HuH-7 (cell line): ENCODE measurements at regions not wholly inside any gene's neighbourhood (a gene's known extent, or its start where the extent isn't known, plus 50 kb on each side); places are given as distances from the start of the nearest gene placed in this dataset.

ENCODE experiments used
- DNase-seq: peaks from one replicate; pipeline ENCODE4 v3.0.0; 2011; ENCODE audit warnings: low spot score

DNA sequence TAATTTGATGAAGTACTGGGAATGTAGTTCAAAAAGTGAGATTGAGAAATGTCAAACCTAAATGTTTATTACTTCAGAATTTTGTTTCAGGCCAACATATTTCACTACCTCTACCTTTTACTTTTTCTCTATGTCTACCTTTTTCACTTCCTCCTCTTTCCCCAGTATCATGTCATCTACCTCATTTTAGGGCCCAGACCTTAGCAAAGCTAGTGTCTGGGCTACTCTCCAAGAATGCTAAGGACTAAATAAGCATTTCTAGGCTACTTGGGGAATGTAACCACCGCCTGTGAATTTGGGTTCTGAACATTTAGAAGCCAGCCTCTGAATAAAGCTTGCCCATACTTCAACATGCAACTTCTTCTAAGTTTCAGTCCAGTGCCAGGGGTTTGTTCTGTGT lies 330.4 kb downstream of the SLC4A3 start:
- DNase-seq, result no peak

DNA sequence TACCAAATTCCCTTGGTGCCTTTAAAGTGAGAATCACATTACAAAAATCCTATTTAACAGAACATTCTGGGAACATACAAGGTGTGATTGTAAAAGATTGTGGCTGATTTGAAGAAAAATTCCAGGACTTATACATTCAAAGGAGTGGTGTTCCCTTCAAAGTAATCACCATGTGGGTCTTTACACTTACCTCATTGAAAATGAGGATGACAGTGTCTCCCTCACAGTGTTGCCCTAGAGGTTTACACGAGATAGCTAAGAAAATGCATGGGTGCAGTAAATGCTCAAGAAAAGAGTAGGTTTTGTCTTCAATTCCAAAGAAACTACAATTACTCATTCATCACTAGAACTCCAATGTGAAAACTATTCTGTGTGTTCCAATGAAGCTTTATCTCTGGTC lies 331.5 kb downstream of the SLC4A3 start:
- DNase-seq, result no peak

DNA sequence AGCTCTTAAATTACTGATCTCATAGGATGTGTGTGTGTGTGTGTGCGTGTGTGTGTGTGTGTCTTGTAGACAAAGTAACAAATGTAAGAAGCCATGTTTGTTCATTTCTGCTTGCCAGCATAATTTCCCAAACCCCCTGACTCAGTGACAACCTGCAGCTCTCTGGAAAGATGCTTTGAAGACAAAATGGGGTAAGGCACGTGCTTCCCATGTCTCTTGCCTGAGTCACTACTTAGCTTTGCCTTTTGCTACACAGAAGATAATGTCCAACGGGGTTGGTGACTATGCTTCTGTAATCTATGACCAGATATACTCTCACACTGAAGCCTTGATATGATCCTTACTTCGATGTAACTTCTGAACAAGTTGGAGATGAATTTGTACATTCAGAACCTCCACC lies 332.0 kb downstream of the SLC4A3 start:
- DNase-seq, result no peak

DNA sequence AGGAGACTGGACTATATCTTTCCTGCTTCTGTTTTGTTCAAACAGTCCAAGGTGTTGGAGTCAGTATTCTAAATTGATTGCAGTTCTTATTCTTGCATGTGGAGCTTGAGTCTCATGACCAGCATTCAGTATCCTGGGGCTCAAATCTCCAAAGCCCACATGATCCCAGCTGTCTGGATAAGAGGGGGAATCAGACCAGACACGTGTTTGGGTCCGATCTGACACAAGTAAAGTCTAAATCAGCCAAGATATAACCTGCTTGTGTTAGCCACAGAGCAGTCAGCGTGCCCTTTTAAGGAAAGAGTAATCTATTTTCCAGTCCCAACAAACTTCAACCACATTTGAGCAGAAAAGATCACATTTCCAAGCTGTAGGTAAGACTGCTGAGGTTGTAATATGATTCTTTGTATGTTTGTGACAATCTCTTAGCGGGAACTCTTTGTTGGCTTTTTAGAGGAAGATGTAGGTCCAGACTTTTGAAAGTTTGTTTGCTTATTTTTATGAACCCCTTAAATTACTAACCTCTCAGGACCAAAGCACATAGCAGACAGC lies 334.6 kb downstream of the SLC4A3 start:
- DNase-seq, result no peak

DNA sequence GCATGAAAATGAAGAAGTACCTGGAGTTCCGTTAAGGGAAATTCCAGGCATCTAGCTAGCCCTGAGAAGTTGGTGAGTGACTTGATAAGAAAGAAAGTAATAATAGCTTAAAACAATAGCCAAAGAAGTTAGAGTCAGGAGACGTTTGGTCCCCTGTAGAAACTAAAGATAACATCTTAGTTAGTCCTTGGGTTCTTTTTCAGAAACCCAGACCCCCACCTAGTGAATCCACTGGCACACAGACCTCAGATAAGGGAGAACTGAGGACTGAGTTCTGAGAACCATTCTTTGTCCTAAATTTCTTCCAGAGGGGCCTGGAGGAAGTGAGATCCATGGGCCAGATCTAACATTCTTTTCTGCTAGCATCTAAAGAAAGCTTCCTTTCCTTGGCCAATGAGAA lies 335.4 kb downstream of the SLC4A3 start:
- no peak for DNase-seq

DNA sequence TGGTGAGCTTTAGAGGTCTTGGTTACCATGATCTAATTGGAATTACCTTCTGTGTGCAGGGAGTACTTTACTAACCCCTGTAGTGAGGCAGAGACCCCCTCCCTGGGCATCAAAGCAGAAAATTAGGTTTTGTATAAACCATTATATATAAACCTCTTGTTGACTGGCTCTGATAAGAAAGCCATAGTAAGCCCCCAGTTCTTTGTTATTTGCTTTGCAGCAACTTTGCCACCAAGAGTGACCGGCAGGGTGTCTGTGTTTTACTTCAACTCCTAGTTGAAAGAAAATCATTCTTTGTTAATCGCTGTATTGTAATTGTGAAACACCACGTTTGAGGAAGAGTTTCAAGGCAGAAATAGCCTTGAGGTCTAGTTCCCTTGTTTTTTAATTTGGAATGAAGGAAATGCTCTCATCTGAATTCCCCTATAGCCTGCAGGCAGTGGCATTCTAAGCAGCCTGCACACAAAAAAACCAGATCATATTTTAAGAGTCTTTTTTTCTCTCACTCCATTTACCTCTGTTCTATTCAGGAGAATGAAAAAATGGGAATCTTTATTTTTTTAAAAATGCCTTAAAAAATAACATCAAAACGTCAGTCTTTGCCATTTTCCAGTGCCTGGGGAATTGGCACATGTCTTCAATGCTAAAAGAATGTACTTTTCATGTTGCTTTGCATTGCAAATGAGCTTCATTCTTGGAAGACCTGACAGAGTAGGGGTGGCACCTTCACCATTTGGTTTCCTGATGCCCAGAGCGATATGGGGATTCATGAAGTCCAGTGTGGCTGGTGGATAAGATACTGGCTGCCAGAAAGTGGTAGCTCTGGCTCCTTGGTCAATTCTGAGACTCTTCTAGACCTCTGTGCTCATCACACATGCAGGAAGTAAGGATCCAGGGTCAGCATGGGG lies 338.1 kb downstream of the SLC4A3 start:
- DNase-seq, result no peak

DNA sequence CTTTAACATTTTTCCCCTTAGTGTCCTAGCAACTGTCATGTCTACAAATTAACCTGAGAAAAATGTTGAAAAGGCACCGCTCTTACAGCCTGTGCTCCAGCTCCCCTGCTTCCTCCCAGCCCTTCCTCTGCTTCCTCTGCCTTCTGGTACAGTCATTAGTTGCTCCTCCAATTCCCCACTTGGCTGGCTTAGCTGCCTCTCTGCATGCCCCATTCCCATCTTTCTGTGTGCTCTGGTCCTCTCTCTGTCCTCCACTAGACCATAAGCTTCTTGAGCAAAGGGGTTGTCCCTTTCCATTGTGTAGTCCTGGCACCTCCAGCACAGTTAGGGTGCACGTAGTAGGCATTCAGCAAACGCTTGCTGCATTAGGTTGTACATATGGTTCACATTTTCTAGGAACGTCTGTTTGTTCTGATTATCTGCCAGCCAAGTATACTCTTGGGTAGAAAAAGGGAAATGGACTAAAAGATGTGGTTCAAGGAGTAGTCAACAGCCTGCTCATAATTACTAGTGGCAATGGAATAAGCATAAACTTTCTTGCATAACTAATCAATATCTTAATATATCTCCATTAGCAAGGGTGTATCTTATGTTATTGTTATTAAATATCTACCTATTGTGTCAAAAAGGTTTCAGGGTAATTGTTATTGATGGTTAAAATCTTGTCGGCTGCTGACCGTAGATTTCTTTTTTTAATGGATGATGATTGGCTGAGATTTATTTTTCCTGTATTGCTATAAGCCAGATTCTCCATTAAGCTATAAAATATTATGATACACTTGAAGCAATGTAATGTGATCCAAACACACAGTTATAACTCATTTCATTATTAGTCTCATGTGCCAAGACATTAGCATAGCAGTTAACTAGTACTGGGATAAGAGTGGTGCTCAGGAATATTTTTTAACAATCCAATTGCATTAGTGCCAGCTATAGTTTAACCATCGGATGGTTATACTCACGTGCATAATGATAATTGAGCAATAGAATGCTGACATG lies 340.1 kb downstream of the SLC4A3 start:
- no peak for DNase-seq

DNA sequence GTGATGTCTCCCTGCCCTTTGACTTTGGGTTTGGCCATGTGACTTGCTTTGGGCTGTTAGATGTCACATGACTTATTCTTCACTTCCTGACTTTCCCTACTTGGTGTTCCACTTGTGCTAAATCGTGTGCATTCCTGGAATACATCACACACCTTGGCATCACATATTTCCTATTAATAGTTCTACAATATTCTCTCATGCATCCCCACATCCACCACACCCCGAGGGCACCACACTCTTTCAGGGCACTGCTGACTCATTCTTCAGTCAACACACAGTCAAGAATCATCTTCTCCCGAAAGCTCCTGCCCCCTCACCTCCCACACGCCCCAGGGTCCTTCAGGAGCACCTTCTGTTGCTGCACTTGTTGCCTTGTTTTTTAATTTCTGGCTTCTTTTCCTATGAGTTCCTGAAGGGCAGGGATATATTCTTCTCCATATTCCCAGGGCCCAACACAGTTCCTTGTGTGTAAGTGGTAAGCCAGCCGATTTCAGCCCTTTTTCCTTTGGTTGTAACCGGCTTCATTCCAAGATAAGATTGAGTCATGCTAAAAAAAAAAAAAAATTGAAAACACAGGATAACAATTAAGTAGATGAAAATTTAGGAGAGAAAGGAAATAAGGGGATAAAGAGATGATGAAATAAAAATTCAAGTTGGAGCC lies 341.4 kb downstream of the SLC4A3 start:
- DNase-seq, result no peak

DNA sequence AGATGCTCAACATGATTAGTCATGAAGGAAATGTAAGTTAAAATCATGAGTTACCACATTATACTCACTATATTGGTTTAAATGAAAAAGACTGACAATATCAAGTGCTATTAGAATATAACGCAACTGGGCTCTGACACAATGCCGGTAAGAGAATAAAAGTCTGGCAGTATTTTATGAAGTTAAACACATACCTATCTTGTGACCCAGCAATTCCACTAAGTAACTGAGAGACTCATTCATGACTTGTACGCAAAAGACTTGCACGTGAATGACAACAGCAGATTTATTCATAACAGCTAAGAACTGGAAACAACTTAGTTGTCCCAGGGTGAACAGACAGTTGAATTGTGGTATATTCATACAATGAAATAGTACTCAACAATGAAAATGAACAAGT lies 342.1 kb downstream of the SLC4A3 start:
- DNase-seq, result no peak

DNA sequence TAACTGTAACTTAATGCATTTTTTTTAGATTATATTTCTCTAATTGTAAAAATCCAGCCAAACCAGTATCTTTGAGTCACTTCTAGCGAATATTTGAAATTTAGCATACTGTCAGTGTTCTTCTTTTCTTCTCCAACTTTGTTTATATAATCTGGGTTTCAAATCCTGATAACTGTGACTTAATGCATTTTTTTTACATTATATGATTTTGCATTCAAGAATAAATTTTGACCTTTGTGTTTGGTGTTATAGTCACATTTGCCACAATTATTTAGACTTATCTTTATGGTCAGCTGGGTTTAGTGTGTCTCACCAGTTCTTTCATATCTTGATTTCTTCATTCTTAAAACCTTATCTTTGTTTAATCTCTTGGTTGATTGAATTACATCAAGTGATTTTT lies 345.7 kb downstream of the SLC4A3 start:
- no peak for DNase-seq

DNA sequence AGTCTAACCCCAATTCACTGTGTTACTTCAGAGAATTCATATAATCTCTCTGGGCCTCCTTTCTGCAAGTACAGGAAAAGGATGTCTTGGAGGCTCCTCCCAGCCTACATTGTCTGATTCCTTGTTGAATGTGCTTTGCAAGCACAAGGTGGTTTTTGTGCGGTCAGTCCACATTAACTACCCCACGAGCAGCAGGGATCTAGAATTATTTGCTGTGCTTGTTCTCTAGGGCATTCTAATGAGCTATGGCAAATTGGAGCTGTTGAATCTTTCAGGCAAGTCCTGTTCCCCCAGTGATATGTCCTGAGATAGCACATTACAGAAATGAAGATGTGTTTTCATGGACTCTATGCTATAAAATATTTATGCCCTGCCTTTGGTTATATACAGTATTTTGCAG lies 349.4 kb downstream of the SLC4A3 start:
- no peak for DNase-seq

DNA sequence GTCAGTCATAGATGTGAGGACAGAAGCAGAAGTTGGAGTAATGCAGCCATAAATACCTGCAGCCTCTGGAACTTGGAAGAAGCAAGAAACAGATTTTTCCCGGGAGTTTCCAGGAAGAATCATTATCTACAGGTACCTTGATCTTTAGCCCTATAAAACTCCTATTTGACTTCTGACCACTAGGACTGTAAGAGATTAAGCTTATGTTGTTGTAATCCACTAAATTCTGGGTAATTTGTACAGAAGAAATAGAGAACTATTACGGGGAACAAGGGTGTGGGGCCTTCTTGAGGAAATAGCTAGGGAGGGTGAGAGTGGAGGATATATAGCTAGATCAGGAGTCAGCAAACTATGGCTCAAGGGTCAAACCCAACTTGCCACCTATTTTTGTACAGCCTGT lies 353.2 kb downstream of the SLC4A3 start:
- DNase-seq, result no peak

DNA sequence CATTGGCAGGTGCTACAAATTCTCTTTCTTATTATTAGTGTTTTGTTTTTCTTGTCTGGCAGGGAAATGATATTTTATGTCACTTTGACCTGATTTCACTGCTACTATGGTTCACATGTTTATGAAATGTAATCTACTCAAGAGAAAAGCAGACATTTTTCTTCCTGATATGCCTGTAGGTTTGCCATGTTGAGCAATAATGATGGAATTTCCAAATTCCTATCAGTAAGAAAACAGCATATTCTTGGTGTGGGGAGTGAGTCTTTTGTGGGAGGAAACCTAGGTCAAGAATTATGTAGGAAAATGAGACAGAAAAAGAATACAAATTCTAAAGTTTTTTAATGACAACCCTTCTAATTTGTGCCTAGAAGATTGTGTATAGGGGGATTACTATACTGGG lies 356.4 kb downstream of the SLC4A3 start:
- no peak for DNase-seq

DNA sequence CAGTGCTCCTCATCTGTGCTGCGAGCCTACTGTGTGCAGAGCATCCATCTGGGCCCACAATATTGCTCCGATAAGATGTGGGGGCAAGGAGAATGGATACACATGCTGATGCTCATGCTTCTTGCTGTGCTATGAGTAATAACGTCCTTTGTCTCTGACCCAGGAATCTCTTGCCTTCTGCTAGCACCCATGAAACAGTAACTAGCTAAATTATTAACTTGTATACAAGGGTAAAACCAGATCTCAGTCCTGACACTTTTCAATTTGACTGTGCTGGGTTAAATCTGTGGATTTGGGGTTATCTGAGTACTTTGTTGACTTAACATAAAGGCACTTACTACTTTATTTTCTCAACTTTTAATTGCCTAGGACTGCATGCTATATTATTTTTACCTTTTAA lies 357.6 kb downstream of the SLC4A3 start:
- no peak for DNase-seq

DNA sequence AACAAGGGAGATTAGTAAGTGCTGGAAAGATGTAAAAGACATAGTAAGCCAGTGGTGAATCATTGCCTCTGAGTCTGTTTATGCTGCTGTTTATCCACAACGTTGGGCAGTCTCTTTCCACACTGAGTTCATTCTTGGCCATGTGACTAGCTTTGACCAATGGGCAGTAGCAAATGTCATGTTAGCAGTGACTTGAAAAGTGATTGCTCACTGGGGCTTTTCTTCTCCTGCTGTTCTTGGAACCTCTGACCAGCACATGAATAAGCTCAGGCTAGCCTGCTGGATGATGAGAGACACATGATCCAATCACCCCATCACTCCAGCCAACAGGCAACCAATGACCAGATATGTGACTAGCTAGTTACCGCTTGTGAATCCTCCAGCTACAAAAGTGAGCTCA lies 360.4 kb downstream of the SLC4A3 start:
- DNase-seq, result no peak

DNA sequence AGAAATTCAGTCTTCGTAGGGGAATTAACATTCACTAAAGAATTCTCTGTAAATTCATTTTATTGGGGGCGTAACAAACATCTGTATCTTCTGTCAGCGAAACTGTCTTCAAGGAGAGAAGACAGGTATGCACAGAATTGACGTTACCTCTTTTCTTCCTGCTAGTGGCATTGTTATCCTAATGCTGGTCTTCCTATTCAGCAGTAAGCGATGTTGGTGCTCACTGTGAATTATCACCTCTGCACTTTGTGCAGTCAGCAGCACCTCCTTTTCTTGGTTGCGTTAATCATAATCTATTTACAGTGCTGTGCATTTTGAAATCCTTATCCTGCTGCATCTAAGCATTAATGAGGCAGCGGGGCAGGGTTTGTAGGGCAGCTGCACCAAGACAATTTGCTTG lies 362.3 kb downstream of the SLC4A3 start:
- DNase-seq, result no peak

DNA sequence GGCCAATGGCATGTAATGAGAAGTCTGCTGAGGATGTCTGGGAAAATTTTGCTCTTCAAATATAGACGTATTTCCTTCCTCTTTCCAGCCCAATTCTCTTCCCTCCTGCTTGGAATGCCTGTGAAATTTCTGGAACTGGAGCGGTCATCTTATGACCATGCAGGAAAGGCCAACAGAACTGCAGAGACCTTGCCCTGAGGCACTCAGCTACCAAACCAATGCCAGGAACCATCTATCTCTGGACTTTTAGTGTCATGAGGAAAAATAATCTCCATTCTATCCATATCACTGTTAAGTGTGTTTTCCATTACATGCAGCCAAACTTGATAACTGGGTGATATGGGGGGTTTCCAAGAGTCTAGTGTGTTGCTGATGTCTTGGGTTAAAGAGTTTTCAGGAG lies 363.7 kb downstream of the SLC4A3 start:
- no peak for DNase-seq

DNA sequence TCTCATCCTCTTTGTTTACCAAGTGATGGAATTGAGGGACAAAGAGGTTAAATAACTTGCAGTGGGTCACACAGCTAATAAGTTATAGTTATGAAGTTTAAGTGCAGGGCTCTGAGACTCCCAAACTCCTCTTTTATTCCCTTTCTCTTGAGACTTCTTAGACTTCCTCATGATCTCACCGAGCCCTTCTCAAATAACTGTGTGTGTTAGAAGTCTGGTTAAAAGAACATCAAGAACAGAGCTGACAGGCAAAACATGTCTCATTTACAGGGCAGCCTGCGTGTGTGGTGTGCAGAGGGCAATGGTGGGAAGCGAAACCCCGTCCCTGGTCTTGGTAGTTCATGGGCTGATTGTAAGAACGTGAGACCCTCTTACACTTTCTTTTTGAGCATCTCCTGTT lies 368.0 kb downstream of the SLC4A3 start:
- no peak for DNase-seq

DNA sequence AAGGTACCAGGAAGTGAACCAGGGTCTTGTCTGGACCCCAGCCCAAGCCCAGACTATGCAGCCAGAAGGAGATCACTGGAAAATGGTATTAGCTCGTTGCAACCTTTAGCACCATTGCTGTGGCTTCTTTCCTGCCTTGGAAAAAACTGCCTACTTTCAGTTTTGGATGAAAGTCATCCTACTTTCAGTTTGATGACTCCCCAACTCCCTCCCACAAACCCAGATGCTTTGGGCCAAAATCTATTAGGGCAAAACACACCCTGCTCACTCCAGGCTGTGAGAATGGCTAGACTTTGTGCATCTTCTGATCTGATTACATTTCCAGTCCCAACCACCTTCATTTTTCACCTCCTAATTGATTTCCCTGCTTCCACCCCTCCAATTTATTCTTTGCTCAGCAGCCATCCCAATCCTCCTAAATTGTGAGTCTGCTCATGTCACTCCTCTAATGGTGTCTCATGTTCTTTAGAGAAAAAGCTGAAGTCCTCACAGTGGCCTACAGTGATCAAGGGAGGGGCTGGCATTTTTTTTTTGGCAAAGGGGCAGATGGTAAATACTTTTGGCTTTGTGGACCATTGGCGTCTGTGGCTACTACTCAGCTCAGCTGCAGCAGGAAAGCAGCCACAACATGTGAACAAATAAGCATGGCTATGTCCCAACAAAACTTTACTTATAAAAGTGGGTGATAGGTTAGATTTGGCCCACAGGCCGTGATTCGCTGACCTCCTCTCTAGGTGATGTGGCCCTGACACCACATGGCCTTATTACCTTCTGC lies 368.7 kb downstream of the SLC4A3 start:
- DNase-seq, result no peak

DNA sequence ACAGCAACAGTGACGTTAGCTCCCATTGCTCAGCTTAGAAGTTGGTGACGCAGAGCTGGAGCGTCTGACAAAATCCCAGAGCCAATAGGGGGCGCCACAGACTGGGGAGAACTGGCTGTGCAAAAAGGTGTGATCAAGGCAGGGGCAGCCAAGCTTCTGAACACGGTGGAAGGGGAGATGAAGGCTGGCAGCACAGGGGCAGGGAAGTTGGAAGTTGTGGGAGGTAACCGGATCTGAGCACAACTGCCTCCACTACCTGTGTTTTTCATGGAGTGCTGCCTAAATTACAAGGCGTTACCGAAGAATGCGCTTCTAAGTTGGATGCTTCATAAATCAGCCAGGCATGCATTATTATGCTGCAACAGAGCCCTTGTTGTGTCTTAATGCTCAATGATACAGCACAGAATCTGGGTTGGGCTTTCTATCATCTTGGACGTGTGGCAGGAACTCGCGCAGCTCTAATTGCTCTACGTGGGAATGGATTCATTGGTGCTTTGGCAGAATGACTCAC lies 370.0 kb downstream of the SLC4A3 start:
- peak; percentile 6 for DNase-seq

DNA sequence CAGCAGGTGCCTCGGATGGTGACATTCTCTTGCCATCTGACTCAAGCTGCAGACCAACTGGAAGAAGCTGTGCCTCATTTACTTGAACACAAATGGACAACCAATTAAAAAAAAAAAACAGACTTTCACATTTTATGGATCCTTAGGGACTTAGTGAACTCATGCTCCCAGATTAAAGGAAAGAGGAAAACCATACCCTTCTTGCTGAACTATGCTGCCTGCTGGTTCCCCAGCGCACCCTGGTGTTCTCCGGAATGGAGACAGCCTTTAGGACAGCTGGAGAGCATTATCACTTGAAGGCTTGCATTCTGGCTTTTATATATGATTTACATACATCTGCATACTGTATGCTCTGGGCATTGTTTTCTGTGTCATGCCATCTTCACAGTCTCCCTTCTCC lies 370.7 kb downstream of the SLC4A3 start:
- no peak for DNase-seq
